NCI-H146 treated with DMSO at 0.1 percent for 48 hours (cell line): ENCODE measurements at regions not wholly inside any gene's neighbourhood (a gene's known extent, or its start where the extent isn't known, plus 50 kb on each side); places are given as distances from the start of the nearest gene placed in this dataset.
"Not testable (repeated sequence)": the region's sequence is repeated elsewhere in the genome, so short reads cannot be mapped to it uniquely, and the experiment has no call there.

ENCODE experiments used
- DNase-seq: peaks from one replicate; lab custom pipeline; 2025; ENCODE audit not compliant: unreplicated experiment; lab: John Stamatoyannopoulos, UW

GRCh38 chr18:1393929-1394328 is 489.3 kb downstream of the ADCYAP1 start:
- no peak for DNase-seq

DNA sequence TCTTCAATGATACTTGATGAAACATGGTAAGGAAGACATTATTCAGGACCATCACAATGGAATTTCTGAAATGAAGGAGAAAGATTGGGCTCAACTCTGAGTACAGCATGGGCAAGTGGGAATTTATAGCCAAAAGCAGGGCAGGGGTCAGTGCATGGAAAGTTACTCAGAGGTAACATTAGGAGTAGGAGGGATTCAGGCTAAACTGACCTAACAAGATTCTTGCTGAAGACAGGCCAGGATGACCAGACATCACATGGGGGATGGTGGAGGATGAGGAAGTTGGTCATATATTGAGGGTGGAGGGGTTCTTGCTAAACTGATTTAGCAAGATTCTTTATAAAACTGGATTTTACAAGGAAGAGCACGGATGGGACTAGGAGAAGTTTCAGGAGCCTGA is 489.8 kb downstream of the ADCYAP1 start:
- DNase-seq = no peak

DNA sequence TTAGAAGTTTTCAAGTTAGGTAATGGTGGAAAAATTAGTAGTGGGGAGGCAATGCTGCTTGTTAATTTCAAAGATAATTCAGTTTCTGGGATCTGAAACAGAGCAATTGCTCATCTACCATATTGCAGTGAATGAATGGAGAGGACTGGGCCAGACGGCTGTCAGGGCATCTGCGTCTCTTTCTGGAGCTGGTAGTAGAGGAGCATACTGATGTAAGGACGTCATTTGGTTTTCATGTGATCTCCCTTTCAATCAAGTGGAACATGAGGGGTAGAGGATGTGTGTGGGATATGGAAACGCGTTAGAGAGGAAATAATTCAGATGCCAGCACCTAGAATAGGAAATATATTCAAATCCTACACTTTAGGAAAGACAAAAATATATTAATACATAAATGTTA is 490.3 kb downstream of the ADCYAP1 start:
- no peak for DNase-seq

DNA sequence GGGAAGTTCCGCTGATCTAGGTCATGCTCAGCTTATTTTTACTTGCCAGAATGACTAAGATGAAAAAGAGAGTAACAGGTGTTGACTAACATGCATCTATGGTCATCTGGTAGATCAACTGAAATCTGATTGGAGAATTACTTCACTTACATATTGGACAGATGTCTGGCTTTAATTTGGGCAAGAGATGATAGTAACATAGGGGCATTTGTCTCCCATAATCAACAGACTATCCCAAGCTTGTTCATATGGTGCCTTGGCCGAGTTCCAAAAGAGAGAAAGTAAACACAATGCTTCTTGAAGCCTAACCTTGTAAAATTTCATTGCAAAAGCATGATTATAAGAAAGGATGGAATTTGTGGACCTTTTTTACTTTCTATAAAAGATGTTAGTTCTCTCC is 503.7 kb downstream of the ADCYAP1 start:
- DNase-seq = no peak

- no peak for DNase-seq
These were observed 508.1 kb downstream of the ADCYAP1 start for GRCh38 chr18:1412655-1413322.

- DNase-seq = no peak
These were observed 508.6 kb downstream of the ADCYAP1 start for GRCh38 chr18:1413323-1413675.

DNA sequence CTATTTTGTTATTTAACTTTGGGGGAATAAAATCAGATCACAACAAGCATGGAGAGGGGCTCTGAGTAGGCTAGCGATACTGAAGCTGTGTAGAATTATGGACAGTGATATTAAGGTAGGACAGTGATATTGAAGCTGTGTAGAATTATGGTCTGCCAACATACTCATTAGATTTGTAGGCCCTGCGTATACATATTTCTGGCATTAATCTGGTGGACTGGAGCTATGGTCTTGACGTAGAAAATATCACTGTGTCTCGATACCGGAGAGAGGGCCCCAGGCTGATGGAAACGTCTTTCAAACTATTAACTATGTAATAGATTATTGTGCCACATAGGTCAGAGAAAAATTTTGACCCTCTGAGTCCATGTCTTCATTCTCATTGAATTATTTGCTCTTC is 511.4 kb downstream of the ADCYAP1 start:
- DNase-seq = no peak

DNA sequence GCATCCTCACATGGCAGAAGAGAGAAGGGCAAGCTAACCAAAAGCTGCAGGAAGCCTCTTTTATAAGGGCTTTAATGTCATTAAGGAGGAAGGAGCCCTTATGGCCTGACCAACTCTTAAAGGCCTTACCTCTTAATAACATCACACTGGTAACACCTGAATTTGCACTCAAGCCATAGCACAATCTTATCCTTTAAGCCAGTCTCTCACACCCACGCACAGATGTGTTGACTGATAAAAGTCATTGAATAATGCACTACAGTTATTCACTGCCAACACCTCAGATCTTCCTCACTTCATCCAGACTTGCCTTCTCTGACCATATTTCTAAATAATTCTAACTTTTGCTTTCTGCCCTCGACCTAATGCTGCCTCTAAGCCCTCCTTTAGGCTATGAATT is 516.8 kb downstream of the ADCYAP1 start:
- DNase-seq = no peak

DNA sequence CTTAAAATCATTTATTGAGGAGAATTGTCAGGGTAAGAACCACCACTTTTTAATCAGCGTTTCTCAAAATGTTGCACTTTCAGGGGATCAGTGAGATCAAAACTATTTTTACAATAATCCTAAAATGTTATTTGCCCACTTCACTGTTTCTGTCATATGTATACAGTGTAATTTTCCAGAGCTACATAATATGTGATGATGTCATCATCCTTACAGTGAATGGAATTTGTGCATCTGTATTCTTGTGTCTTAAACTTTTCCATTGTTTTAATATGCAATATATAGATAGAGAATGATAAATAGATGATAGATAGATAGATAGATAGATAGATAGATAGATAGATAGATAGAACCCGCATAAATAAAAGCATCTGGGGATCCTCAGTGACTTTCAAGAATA is 518.0 kb downstream of the ADCYAP1 start:
- DNase-seq = no peak

GRCh38 chr18:1425679-1426078 is 521.0 kb downstream of the ADCYAP1 start:
- DNase-seq = peak; percentile 89

- no peak for DNase-seq
These were observed 530.8 kb downstream of the ADCYAP1 start for GRCh38 chr18:1435487-1435886.

- no peak for DNase-seq
These were observed 531.5 kb downstream of the ADCYAP1 start for GRCh38 chr18:1436199-1436598.

- DNase-seq = no peak
These were observed 533.8 kb downstream of the ADCYAP1 start for GRCh38 chr18:1438458-1438910.

DNA sequence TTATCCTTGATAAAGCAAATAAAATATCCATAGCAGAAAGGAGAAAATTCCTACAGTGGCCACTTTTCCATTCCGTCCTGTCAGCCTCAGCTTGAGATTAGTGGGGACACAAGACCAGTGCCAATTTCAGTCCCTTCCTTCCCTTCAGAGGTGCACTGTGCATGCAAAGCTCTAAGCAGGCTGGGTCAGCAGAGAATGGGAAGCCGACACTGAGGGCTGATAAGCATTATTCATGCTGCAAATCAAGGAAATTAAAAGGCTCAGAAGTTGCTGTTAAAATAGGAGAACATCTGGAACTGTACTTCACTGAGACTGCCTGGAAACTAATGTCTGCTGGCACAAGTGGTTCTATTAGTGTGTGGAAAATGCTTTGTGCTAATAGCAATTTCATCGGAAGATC is 534.3 kb downstream of the ADCYAP1 start:
- DNase-seq = no peak

DNA sequence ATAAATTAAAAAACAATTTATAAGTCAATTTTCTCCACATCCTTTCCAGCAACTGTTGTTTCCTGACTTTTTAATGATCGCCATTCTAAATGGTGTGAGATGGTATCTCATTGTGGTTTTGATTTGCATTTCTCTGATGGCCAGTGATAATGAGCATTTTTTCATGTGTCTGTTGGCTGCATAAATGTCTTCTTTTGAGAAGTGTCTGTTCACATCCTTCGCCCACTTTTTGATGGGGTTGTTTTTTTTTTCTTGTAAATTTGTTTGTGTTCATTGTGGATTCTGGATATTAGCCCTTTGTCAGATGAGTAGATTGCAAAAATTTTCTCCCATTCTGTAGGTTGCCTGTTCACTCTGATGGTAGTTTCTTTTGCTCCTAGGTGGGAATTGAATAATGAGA is 539.4 kb downstream of the ADCYAP1 start:
- not testable (repeated sequence) for DNase-seq

DNA sequence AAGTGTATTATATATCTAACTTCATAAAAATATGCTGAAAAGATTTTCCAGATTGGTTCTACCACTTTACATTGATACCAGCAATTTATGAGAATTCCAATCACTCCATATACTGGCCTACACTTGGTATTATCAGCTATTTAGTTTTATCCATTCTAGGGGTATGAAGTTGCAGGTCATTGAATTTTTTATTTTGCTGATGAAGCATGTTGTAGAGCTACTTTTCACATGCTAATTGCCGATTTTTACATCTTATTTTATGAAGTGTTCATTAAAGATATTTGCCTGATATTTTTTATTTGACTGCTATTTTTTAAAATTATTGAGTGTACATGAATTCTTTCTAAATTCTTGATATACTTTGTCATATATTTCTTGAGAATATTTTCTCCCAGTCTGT is 542.1 kb downstream of the ADCYAP1 start:
- DNase-seq = no peak

GRCh38 chr18:1452821-1453220 is 548.1 kb downstream of the ADCYAP1 start:
- no peak for DNase-seq

DNA sequence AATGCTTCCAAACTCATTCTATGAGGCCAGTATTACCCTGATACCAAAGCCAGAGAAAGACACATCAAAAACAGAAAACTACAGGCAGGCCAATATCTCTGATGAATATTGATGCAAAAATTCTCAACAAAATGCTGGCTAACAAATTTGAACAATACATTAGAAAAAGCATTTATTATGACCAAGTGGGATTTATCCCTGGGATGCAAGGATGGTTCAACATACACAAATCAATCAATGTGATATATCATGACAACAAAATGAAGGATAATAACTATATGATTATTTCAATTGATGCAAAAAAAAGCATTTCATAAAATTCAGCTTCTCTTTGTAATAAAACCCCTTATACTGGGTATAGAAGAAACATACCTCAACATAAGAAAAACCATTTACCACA is 550.9 kb downstream of the ADCYAP1 start:
- no peak for DNase-seq

GRCh38 chr18:1458547-1458946 is 553.9 kb downstream of the ADCYAP1 start:
- no peak for DNase-seq

DNA sequence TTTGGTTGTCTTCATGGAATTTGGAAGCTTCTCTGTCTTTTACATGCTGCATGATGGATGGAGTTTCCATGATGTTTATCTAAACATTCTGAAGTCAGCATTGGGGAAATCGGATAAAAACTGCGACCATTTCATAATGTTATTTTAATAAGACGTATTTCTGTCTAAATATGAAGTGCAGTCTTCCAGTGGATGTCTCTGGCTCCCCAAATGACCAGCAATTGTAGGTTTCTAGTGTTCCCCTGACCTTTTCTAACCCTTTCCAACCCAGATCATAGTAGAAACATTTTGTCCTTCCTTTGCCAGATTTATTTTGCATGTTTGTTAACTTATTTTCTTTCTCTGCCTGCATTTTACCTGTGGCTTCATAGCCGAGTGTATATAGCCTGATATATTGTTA is 559.3 kb downstream of the ADCYAP1 start:
- no peak for DNase-seq

GRCh38 chr18:1464444-1465217 is 560.0 kb downstream of the ADCYAP1 start:
- no peak for DNase-seq

DNA sequence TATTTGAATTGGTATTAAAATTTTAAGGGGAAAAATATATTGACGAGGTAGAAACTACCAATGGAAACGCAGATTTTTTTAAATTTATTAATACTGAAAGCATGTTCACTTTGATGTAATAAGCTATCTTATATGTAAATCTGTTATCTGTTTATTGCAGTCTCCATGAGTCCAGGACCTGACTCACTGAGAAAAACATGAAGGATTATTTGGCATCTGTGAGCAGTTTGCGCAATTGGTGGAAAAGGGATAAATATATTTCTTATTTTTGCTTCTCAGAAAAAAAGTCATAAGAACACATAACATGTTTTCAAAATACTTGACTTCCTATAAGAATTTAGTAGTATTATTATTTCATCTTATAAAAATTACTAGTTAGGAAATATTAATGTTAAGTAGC is 561.4 kb downstream of the ADCYAP1 start:
- DNase-seq = no peak

GRCh38 chr18:1467461-1467964 is 562.8 kb downstream of the ADCYAP1 start:
- no peak for DNase-seq
